ENCODE measurements at regions not wholly inside any gene's neighbourhood (a gene's known extent, or its start where the extent isn't known, plus 50 kb on each side); places are given as distances from the start of the nearest gene placed in this dataset.

- no peak for DNase-seq (ENCODE audit: low spot score)
Observed at GRCh38 chr10:29851241-29851640, 208.1 kb downstream of the JCAD start.

- no peak for DNase-seq (ENCODE audit: low spot score)
Observed at GRCh38 chr10:29850371-29850770, 209.0 kb downstream of the JCAD start.

- DNase-seq (ENCODE audit: low spot score), result no peak
Observed at GRCh38 chr10:29849886-29850285, 209.5 kb downstream of the JCAD start.

- no peak for DNase-seq (ENCODE audit: low spot score)
Observed at GRCh38 chr10:29849126-29849833, 210.1 kb downstream of the JCAD start.

- no peak for DNase-seq (ENCODE audit: low spot score)
Observed at GRCh38 chr10:29846881-29847280, 212.1 kb upstream of the SVIL start.

GRCh38 chr10:29845166-29845565, 210.4 kb upstream of the SVIL start:
- no peak for DNase-seq (ENCODE audit: low spot score)

- DNase-seq (ENCODE audit: low spot score), result no peak
Observed at GRCh38 chr10:29843143-29843542, 208.4 kb upstream of the SVIL start.

- DNase-seq (ENCODE audit: low spot score), result peak; percentile 2
Observed at GRCh38 chr10:29841724-29842649, 207.2 kb upstream of the SVIL start.

- DNase-seq (ENCODE audit: low spot score), result no peak
Observed at GRCh38 chr10:29840516-29841276, 205.9 kb upstream of the SVIL start.

GRCh38 chr10:29839826-29840515, 205.2 kb upstream of the SVIL start:
- no peak for DNase-seq (ENCODE audit: low spot score)

- no peak for DNase-seq (ENCODE audit: low spot score)
Observed at GRCh38 chr10:29838539-29838938, 203.8 kb upstream of the SVIL start.

GRCh38 chr10:29837586-29837985, 202.8 kb upstream of the SVIL start:
- no peak for DNase-seq (ENCODE audit: low spot score)

- DNase-seq (ENCODE audit: low spot score), result no peak
Observed at GRCh38 chr10:29836396-29836795, 201.6 kb upstream of the SVIL start.

- no peak for DNase-seq (ENCODE audit: low spot score)
Observed at GRCh38 chr10:29835055-29835454, 200.3 kb upstream of the SVIL start.

- DNase-seq (ENCODE audit: low spot score), result no peak
Observed at GRCh38 chr10:29830531-29831512, 196.1 kb upstream of the SVIL start.

GRCh38 chr10:29829776-29830175, 195.0 kb upstream of the SVIL start:
- no peak for DNase-seq (ENCODE audit: low spot score)

- DNase-seq (ENCODE audit: low spot score), result no peak
Observed at GRCh38 chr10:29828956-29829355, 194.2 kb upstream of the SVIL start.

GRCh38 chr10:29828440-29828894, 193.7 kb upstream of the SVIL start:
- DNase-seq (ENCODE audit: low spot score), result no peak

GRCh38 chr10:29827512-29827911, 192.7 kb upstream of the SVIL start:
- no peak for DNase-seq (ENCODE audit: low spot score)

- DNase-seq (ENCODE audit: low spot score), result no peak
Observed at GRCh38 chr10:29826801-29827450, 192.2 kb upstream of the SVIL start.

Data from NAMALWA (cell line).